Mesenchymal stem cell (in vitro differentiated cells and primary cell): ENCODE measurements at regions not wholly inside any gene's neighbourhood (a gene's known extent, or its start where the extent isn't known, plus 50 kb on each side); places are given as distances from the start of the nearest gene placed in this dataset.
A peak's percentile ranks its signal among the peaks of the same experiment; 100 is the strongest.

Experiments used
- DNase-seq: peaks from one replicate; pipeline ENCODE4 v3.0.0-alpha.2; 2013
- H2AFZ ChIP-seq: one replicate; pipeline ENCODE4 v1.6.1; 2013; ENCODE audit warnings: low read depth, mild to moderate bottlenecking, control low read depth, inconsistent platforms, low read length, moderate library complexity
- H2AK5ac ChIP-seq: 2 replicates; pipeline ENCODE4 v1.6.1; 2013; ENCODE audit warnings: low read length, moderate library complexity, mild to moderate bottlenecking, inconsistent platforms; ENCODE audit not compliant: severe bottlenecking
- H2BK120ac ChIP-seq: one replicate; pipeline ENCODE4 v1.6.1; 2013; ENCODE audit warnings: low read depth, mild to moderate bottlenecking, inconsistent platforms, low read length, moderate library complexity
- H2BK12ac ChIP-seq, 2 experiments: one replicate each; pipeline ENCODE4 v1.6.1; 2013; ENCODE audit warnings: inconsistent platforms in 2 of 2, low read length in 2 of 2, mild to moderate bottlenecking in 2 of 2, moderate library complexity in 2 of 2, control low read depth in 1 of 2
- H2BK15ac ChIP-seq: one replicate; pipeline ENCODE4 v1.6.1; 2013; ENCODE audit warnings: mild to moderate bottlenecking, low read depth, inconsistent platforms; ENCODE audit not compliant: poor library complexity, severe bottlenecking
- H2BK5ac ChIP-seq: 2 replicates; pipeline ENCODE4 v1.6.1; 2013; ENCODE audit warnings: low read depth, mild to moderate bottlenecking, low read length, control low read depth, inconsistent platforms; ENCODE audit not compliant: poor library complexity, severe bottlenecking
- H3K14ac ChIP-seq, 2 experiments: one replicate each; pipeline ENCODE4 v1.6.1; 2013; ENCODE audit warnings: inconsistent platforms in 2 of 2, low read length in 2 of 2, control low read depth in 1 of 2, mild to moderate bottlenecking in 1 of 2, moderate library complexity in 1 of 2
- H3K18ac ChIP-seq, 2 experiments: one replicate each; pipeline ENCODE4 v1.6.1; 2013; ENCODE audit warnings: inconsistent platforms in 2 of 2, low read length in 2 of 2, control low read depth in 1 of 2, low read depth in 1 of 2, mild to moderate bottlenecking in 1 of 2
- H3K23ac ChIP-seq, 2 experiments: one replicate each; pipeline ENCODE4 v1.6.1; 2013; ENCODE audit warnings: inconsistent platforms in 2 of 2, low read length in 2 of 2, mild to moderate bottlenecking in 2 of 2, moderate library complexity in 2 of 2, control low read depth in 1 of 2
- H3K27ac ChIP-seq: 2 replicates; pipeline ENCODE4 v1.5.1; 2013; ENCODE audit warnings: mild to moderate bottlenecking, moderate library complexity, low read length, control low read depth, inconsistent platforms; ENCODE audit not compliant: poor library complexity, severe bottlenecking
- H3K27me3 ChIP-seq, 2 experiments: 2 replicates each; pipeline versions ENCODE4 v1.6.1 to v1.7.0; 2013; ENCODE audit warnings: low read length in 2 of 2, mild to moderate bottlenecking in 2 of 2, moderate library complexity in 2 of 2, control low read depth in 1 of 2, inconsistent platforms in 1 of 2; ENCODE audit not compliant: control insufficient read depth in 1 of 2, insufficient read depth in 1 of 2
- H3K36me3 ChIP-seq, 2 experiments: 2 replicates each; pipeline versions ENCODE4 v1.6.1 to v1.7.0; 2013; ENCODE audit warnings: low read length in 2 of 2, control low read depth in 1 of 2, inconsistent platforms in 1 of 2, low read depth in 1 of 2, mild to moderate bottlenecking in 1 of 2; ENCODE audit not compliant: insufficient read depth in 2 of 2, control insufficient read depth in 1 of 2
- H3K4ac ChIP-seq, 2 experiments: one replicate each; pipeline ENCODE4 v1.6.1; 2013; ENCODE audit warnings: inconsistent platforms in 2 of 2, low read length in 2 of 2, mild to moderate bottlenecking in 2 of 2, moderate library complexity in 2 of 2, control low read depth in 1 of 2, low read depth in 1 of 2
- H3K4me1 ChIP-seq: 2 replicates; pipeline ENCODE4 v1.6.1; 2013; ENCODE audit warnings: low read depth, low read length, control low read depth; ENCODE audit not compliant: control insufficient read depth, insufficient read depth
- H3K4me2 ChIP-seq: 2 replicates; pipeline ENCODE4 v1.6.1; 2013; ENCODE audit warnings: low read length, mild to moderate bottlenecking, inconsistent platforms; ENCODE audit not compliant: poor library complexity, severe bottlenecking
- H3K4me3 ChIP-seq, 2 experiments: 2 replicates each; pipeline versions ENCODE4 v1.5.1 to v1.7.0; 2013; ENCODE audit warnings: low read length in 2 of 2, mild to moderate bottlenecking in 2 of 2, control low read depth in 1 of 2, low read depth in 1 of 2; ENCODE audit not compliant: insufficient read depth in 1 of 2
- H3K79me1 ChIP-seq: replicated peaks from 2 replicates; pipeline ENCODE4 v1.6.1; 2013; ENCODE audit warnings: mild to moderate bottlenecking, control low read depth, low read length, inconsistent platforms; ENCODE audit not compliant: poor library complexity, severe bottlenecking
- H3K9ac ChIP-seq: 2 replicates; pipeline ENCODE4 v1.7.0; 2013; ENCODE audit warnings: mild to moderate bottlenecking, low read length, moderate library complexity
- H3K9me3 ChIP-seq: 2 replicates; pipeline ENCODE4 v1.7.0; 2013; ENCODE audit warnings: mild to moderate bottlenecking, low read length; ENCODE audit not compliant: control insufficient read depth
- H4K8ac ChIP-seq: one replicate; pipeline ENCODE4 v1.6.1; 2013; ENCODE audit warnings: inconsistent platforms, mild to moderate bottlenecking, low read length, moderate library complexity
- H4K91ac ChIP-seq: one replicate; pipeline ENCODE4 v1.6.1; 2013; ENCODE audit warnings: mild to moderate bottlenecking, low read length, inconsistent platforms
- WGBS: methylation state at CpG from one replicate; pipeline ENCODE4 v1.1.7; 2013; ENCODE audit warnings: mixed read lengths; 5-methylcytosine and 5-hydroxymethylcytosine counted together

DNA sequence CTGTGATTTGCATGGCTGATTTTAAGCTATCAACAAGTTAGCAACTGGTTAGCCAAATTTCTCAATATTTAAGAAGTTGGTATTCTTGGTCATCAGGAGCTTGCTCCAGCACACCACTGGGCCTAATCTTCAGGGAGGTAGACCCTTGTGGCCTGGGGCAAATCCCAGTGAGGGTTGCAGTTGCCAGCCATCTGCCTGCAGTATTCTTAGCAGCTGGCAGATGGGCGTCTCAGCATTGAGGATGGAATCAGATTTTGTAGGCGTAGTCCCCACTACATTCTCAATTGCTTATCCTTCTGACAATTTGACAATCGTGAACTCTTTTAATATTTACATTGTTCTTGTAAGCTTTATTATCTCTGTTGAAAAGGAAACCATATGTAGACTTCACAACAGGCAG, 1266.2 kb downstream of the SLITRK5 start:
- H3K9me3 ChIP-seq, result no peaks in the 10 kb centered on the region
- H3K4me3 ChIP-seq, result no peak overlapping the region
- no peak overlapping the region for H2AK5ac ChIP-seq
- no peak overlapping the region for H2BK12ac ChIP-seq
- no peak overlapping the region for H3K4me2 ChIP-seq
- H3K79me1 ChIP-seq, result no peaks in the 10 kb centered on the region
- no peak for DNase-seq
- H2AFZ ChIP-seq, result peak overlapping the region; percentile 29
- no peak overlapping the region for H3K27ac ChIP-seq
- no peaks in the 10 kb centered on the region for H3K36me3 ChIP-seq
- no peak overlapping the region for H3K9ac ChIP-seq
- no peak overlapping the region for H2BK120ac ChIP-seq
- H2BK15ac ChIP-seq, result no peak overlapping the region
- no peak overlapping the region for H4K8ac ChIP-seq
- no peak overlapping the region for H3K23ac ChIP-seq
- H3K4me1 ChIP-seq, result no peaks in the 10 kb centered on the region
- no peak overlapping the region for H2BK5ac ChIP-seq
- H4K91ac ChIP-seq, result no peak overlapping the region
- no peak overlapping the region for H3K4ac ChIP-seq
- no peak overlapping the region for H3K18ac ChIP-seq
- H3K27me3 ChIP-seq, result no peaks in the 10 kb centered on the region
- no CpG with 5 or more reads among the region's 3 CpGs for WGBS
- no peak overlapping the region for H3K14ac ChIP-seq

GRCh38 chr13:88945793-88946192, 1274.6 kb downstream of the SLITRK5 start:
- Histone ChIP-seq H3K4ac (no peak overlapping the region), H3K18ac (no peak overlapping the region), H2BK12ac (no peak overlapping the region), H2AK5ac (no peak overlapping the region), H3K9me3 (no peaks in the 10 kb centered on the region), H3K9ac (no peak overlapping the region), H2BK15ac (no peak overlapping the region), H2AFZ (no peak overlapping the region), H3K36me3 (no peaks in the 10 kb centered on the region), H2BK120ac (no peak overlapping the region), H3K14ac (no peak overlapping the region), H3K27me3 (no peaks in the 10 kb centered on the region), H3K27ac (no peak overlapping the region), H3K23ac (no peak overlapping the region), H3K4me3 (no peak overlapping the region), H3K79me1 (no peaks in the 10 kb centered on the region), H4K8ac (no peak overlapping the region), H2BK5ac (no peak overlapping the region), H3K4me2 (no peak overlapping the region), H4K91ac (no peak overlapping the region), H3K4me1 (no peaks in the 10 kb centered on the region)
- WGBS, result 83% methylated on average over 4 of the region's 4 CpGs
- no peak for DNase-seq

GRCh38 chr13:88948501-88948900, 1277.3 kb downstream of the SLITRK5 start:
- no peak for DNase-seq
- H3K4me1 ChIP-seq, result no peaks in the 10 kb centered on the region
- no peak overlapping the region for H4K8ac ChIP-seq
- H2BK12ac ChIP-seq, result no peak overlapping the region
- no peak overlapping the region for H2AK5ac ChIP-seq
- no peak overlapping the region for H3K4me3 ChIP-seq
- H3K18ac ChIP-seq, result no peak overlapping the region
- no peaks in the 10 kb centered on the region for H3K79me1 ChIP-seq
- no peak overlapping the region for H3K4me2 ChIP-seq
- no peak overlapping the region for H3K23ac ChIP-seq
- no peak overlapping the region for H3K14ac ChIP-seq
- H2AFZ ChIP-seq, result no peak overlapping the region
- H3K9me3 ChIP-seq, result no peaks in the 10 kb centered on the region
- no peaks in the 10 kb centered on the region for H3K27me3 ChIP-seq
- no peak overlapping the region for H3K9ac ChIP-seq
- no peak overlapping the region for H2BK120ac ChIP-seq
- H3K27ac ChIP-seq, result no peak overlapping the region
- H3K36me3 ChIP-seq, result no peaks in the 10 kb centered on the region
- no peak overlapping the region for H4K91ac ChIP-seq
- no peak overlapping the region for H2BK15ac ChIP-seq
- H2BK5ac ChIP-seq, result no peak overlapping the region
- H3K4ac ChIP-seq, result no peak overlapping the region
- 42% methylated on average over 1 of the region's 3 CpGs for WGBS

DNA sequence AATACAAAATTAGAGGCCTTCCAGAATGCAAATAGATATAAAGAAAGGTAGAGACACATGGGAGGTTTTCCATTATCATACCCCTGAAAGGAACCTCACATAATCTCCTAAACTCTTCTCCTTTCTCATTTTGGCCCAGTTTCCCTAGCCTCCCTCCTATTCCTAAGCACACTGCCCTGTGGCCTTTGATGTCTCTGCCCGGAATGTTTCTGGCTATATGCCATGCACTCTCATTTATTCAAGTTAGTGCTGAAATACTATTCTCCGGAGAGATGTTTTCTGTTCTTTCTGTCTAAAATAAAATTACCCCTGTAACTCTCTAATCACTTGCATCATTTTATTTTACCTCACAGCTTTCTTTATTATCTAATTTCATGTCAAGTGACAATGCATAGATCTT, 1287.7 kb downstream of the SLITRK5 start:
- Histone ChIP-seq H2AFZ (no peak overlapping the region), H2BK15ac (no peak overlapping the region), H3K79me1 (no peaks in the 10 kb centered on the region), H3K27me3 (no peaks in the 10 kb centered on the region), H4K91ac (no peak overlapping the region), H2AK5ac (no peak overlapping the region), H3K9ac (no peak overlapping the region), H2BK12ac (no peak overlapping the region), H3K4me2 (no peak overlapping the region), H3K14ac (no peak overlapping the region), H3K36me3 (no peaks in the 10 kb centered on the region), H3K23ac (no peak overlapping the region), H2BK120ac (no peak overlapping the region), H3K18ac (no peak overlapping the region), H4K8ac (no peak overlapping the region), H3K9me3 (no peaks in the 10 kb centered on the region), H3K4ac (no peak overlapping the region), H3K27ac (no peak overlapping the region), H3K4me1 (no peaks in the 10 kb centered on the region), H2BK5ac (no peak overlapping the region), H3K4me3 (no peak overlapping the region)
- no peak for DNase-seq
- 95% methylated on average over 2 of the region's 2 CpGs for WGBS
